K562 (cell line): ENCODE measurements at regions not wholly inside any gene's neighbourhood (a gene's known extent, or its start where the extent isn't known, plus 50 kb on each side); places are given as distances from the start of the nearest gene placed in this dataset.

Source experiments
- ATAC-seq: fragments of 200-7000 bp; cut with Tn5 transposase; 3 replicates; pipeline ENCODE4 v1.9.1; 2020; ENCODE audit warnings: moderate library complexity
- BruUV-seq: library from RNA; stranded (reverse); fragments of 400-500 nt; replicated peaks from 2 replicates; lab custom pipeline; 2021; lab: Mats Ljungman, UMichigan
- CTCF ChIA-PET: fragments of 300-600 bp; formaldehyde crosslinking; extraction: SDS; loops from one replicate; lab custom pipeline; 2021; ENCODE audit warnings: low intra/inter-chr PET ratio; lab: Yijun Ruan, JAX
- POLR2A ChIA-PET: fragments of 300-600, 350-650 bp; sonication (Branson Sonifier 250); formaldehyde crosslinking; extraction: SDS; loops from one replicate; lab custom pipeline; 2021; ENCODE audit warnings: antibody characterized with exemption, inconsistent platforms; lab: Yijun Ruan, JAX
- DNase-seq, 4 experiments: peaks; one replicate each; pipeline versions ENCODE4 v3.0.0 to v3.0.0-alpha.2; 2011 to 2018; ENCODE audit warnings: low spot score in 3 of 4, mixed read lengths in 3 of 4; ENCODE audit errors: extremely low read depth in 1 of 4
- FAIRE-seq: peaks from 2 replicates; lab custom pipeline; 2011; peaks lifted over from hg19 to GRCh38; lab: Jason Lieb, UNC
- H2AFZ ChIP-seq: 2 replicates; pipeline ENCODE4 v1.6.0; 2011; ENCODE audit warnings: low read depth, low read length, control low read depth, inconsistent platforms
- H3K27ac ChIP-seq: fragments of 200-600 bp; 3 replicates; pipeline ENCODE4 v1.8.0; 2011; ENCODE audit warnings: low read depth, mild to moderate bottlenecking, control low read depth, inconsistent platforms, low read length, moderate library complexity, mixed read lengths; ENCODE audit errors: extremely low read depth
- H3K27me3 ChIP-seq, 2 experiments: fragments of 300-600 bp in 1 of 2; 2 replicates in 1 of 2; 3 replicates in 1 of 2; pipeline versions ENCODE4 v1.6.0 to v1.8.0; 2011; ENCODE audit warnings: inconsistent platforms in 2 of 2, low read length in 2 of 2, mild to moderate bottlenecking in 1 of 2, mixed read lengths in 1 of 2, moderate library complexity in 1 of 2; ENCODE audit not compliant: control insufficient read depth in 2 of 2, insufficient read depth in 2 of 2
- H3K36me3 ChIP-seq: fragments of 300-600 bp; 3 replicates; pipeline ENCODE4 v1.8.0; 2011; ENCODE audit warnings: mild to moderate bottlenecking, low read length, inconsistent platforms; ENCODE audit not compliant: control insufficient read depth, insufficient read depth
- H3K4me1 ChIP-seq, 2 experiments: fragments of 200-600 bp in 1 of 2; replicated peaks in 1 of 2; 2 replicates in 1 of 2; 3 replicates in 1 of 2; pipeline versions ENCODE4 v1.5.1 to v1.8.0; 2011; ENCODE audit warnings: inconsistent platforms in 2 of 2, low read length in 2 of 2, mild to moderate bottlenecking in 1 of 2, mixed read lengths in 1 of 2, moderate library complexity in 1 of 2; ENCODE audit not compliant: control insufficient read depth in 2 of 2, insufficient read depth in 2 of 2
- H3K4me2 ChIP-seq: 2 replicates; pipeline ENCODE4 v1.6.1; 2011; ENCODE audit warnings: low read length, control low read depth, inconsistent platforms, mixed read lengths; ENCODE audit not compliant: insufficient read depth
- H3K4me3 ChIP-seq: fragments of 200-600 bp; sonication (generic), shearing (Covaris generic); 2 replicates; pipeline ENCODE4 v1.5.1; 2016; ENCODE audit warnings: control low read depth, inconsistent platforms
- H3K79me2 ChIP-seq: fragments of 200-600 bp; 3 replicates; pipeline ENCODE4 v1.8.0; 2011; ENCODE audit warnings: low read length, inconsistent platforms; ENCODE audit not compliant: control insufficient read depth, insufficient read depth
- H3K9ac ChIP-seq, 2 experiments: 2 replicates each; pipeline versions ENCODE4 v1.6.0 to v1.6.1; 2011; ENCODE audit warnings: low read depth in 2 of 2, low read length in 2 of 2, control low read depth in 1 of 2, inconsistent platforms in 1 of 2, mild to moderate bottlenecking in 1 of 2, mixed read lengths in 1 of 2; ENCODE audit not compliant: insufficient read depth in 1 of 2
- H3K9me1 ChIP-seq: one replicate; pipeline ENCODE4 v1.6.0; 2011; ENCODE audit warnings: inconsistent platforms, mild to moderate bottlenecking, low read length, moderate library complexity; ENCODE audit not compliant: control insufficient read depth, insufficient read depth
- H3K9me3 ChIP-seq: replicated peaks from 2 replicates; pipeline ENCODE4 v1.5.1; 2011; ENCODE audit warnings: low read depth, low read length, inconsistent platforms; ENCODE audit not compliant: control insufficient read depth, insufficient read depth
- H4K20me1 ChIP-seq: replicated peaks from 2 replicates; pipeline ENCODE4 v1.6.1; 2011; ENCODE audit warnings: low read length, inconsistent platforms, mixed read lengths; ENCODE audit not compliant: control insufficient read depth, insufficient read depth
- ARID4B ChIP-seq: sonication (generic); formaldehyde crosslinking; IDR thresholded peaks from 2 replicates; pipeline ENCODE4 v1.8.0; 2022; ENCODE audit warnings: mild to moderate bottlenecking, missing genetic modification reagents
- ZNF316 ChIP-seq: fragments of 450-650 bp; IDR thresholded peaks from 2 replicates; pipeline ENCODE4 v1.6.1; 2016
- WGBS: fragments of 100-300 bp; shearing (Covaris generic); methylation state at CpG from one replicate; pipeline ENCODE4 v1.1.6; 2016; ENCODE audit warnings: low coverage, mixed read lengths; ENCODE audit not compliant: insufficient coverage; ENCODE audit errors: missing lambda C conversion rate; 5-methylcytosine and 5-hydroxymethylcytosine counted together
- in situ Hi-C: fragments of 300-500 bp; cut with MboI; formaldehyde crosslinking; loops from 4 replicates; pipeline ENCODE4 v1.15.0; 2018; ENCODE audit warnings: inconsistent platforms, mixed read lengths
- intact Hi-C: fragments of 100-400 bp; cut with micrococcal nuclease; formaldehyde crosslinking; loops from 2 replicates; pipeline ENCODE4 v1.14.2; 2022

- Histone ChIP-seq H3K4me3 (no peak overlapping the region), H3K4me1 (no peaks in the 10 kb centered on the region), H3K27ac (no peak overlapping the region), H3K9ac (no peak overlapping the region), H3K27me3 (no peaks in the 10 kb centered on the region), H3K79me2 (no peaks in the 10 kb centered on the region), H2AFZ (no peak overlapping the region), H3K9me1 (no peaks in the 10 kb centered on the region), H3K4me2 (no peak overlapping the region), H4K20me1 (no peaks in the 10 kb centered on the region), H3K9me3 (peaks cover 3% of the 10 kb centered on the region; the same call in 1 of the 2 replicates), H3K36me3 (no peaks in the 10 kb centered on the region)
- ATAC-seq (no peak), FAIRE-seq (no peak), DNase-seq (no peak)
- no TSS peak for BruUV-seq
- POLR2A ChIA-PET, result no interaction called here
- WGBS, result no CpG with 5 or more reads among the region's 1 CpG
- 0 out of 2 replicates have a peak, but pooled peaks have one; percentile 16 for TF ChIP-seq ZNF316
- no peak for TF ChIP-seq ARID4B (CRISPR knock-in tag)
- CTCF ChIA-PET, result no interaction called here
- in situ Hi-C loops (no loop called here), intact Hi-C loops (no loop called here)
Observed at GRCh38 chr2:125543968-125544514, 1111.9 kb upstream of the GYPC start.
